ENCODE measurements at regions not wholly inside any gene's neighbourhood (a gene's known extent, or its start where the extent isn't known, plus 50 kb on each side); places are given as distances from the start of the nearest gene placed in this dataset.
A peak's percentile ranks its signal among the peaks of the same experiment; 100 is the strongest.

- no peak for DNase-seq (ENCODE audit: low spot score)
- H3K27ac Mint-ChIP-seq: no peak overlapping the region
- H3K4me3 Mint-ChIP-seq: no peak overlapping the region
- H3K36me3 Mint-ChIP-seq: no peaks in the 10 kb centered on the region
- no peaks in the 10 kb centered on the region for H3K4me1 Mint-ChIP-seq (ENCODE audit: low read depth in 2 of 2)
- H3K9me3 Mint-ChIP-seq: peaks cover 3% of the 10 kb centered on the region
- H3K27me3 Mint-ChIP-seq: peaks cover 9 to 18% of the 10 kb centered on the region in 2 donors
- ATAC-seq: no peak
Measured at GRCh38 chr16:5510819-5511370, 413.3 kb upstream of the EEF2KMT start.

GRCh38 chr16:5509794-5510193 lies 412.2 kb upstream of the EEF2KMT start:
- H3K27me3 Mint-ChIP-seq: peaks cover 8 to 22% of the 10 kb centered on the region in 2 donors
- DNase-seq (ENCODE audit: low spot score) (no peak), ATAC-seq (no peak)

GRCh38 chr16:5509336-5509735 lies 411.7 kb upstream of the EEF2KMT start:
- no peak for ATAC-seq
- Mint-ChIP-seq H3K4me1 (ENCODE audit: low read depth in 2 of 2) (no peaks in the 10 kb centered on the region), H3K27me3 (peaks cover 4 to 20% of the 10 kb centered on the region in 2 donors), H3K4me3 (no peak overlapping the region), H3K9me3 (peaks cover under 1% of the 10 kb centered on the region), H3K27ac (no peak overlapping the region), H3K36me3 (no peaks in the 10 kb centered on the region)
- DNase-seq (ENCODE audit: low spot score): no peak

More at GRCh38 chr16:5509794-5510193, 412.2 kb upstream of the EEF2KMT start:
- no peak overlapping the region for H3K27ac Mint-ChIP-seq
- no peaks in the 10 kb centered on the region for H3K4me1 Mint-ChIP-seq (ENCODE audit: low read depth in 2 of 2)
- H3K9me3 Mint-ChIP-seq: peaks cover 3% of the 10 kb centered on the region
- no peak overlapping the region for H3K4me3 Mint-ChIP-seq
- no peaks in the 10 kb centered on the region for H3K36me3 Mint-ChIP-seq

- DNase-seq (ENCODE audit: low spot score) (no peak), ATAC-seq (no peak)
- H3K4me3 Mint-ChIP-seq: no peak overlapping the region
- no peak overlapping the region for H3K27ac Mint-ChIP-seq
- peaks cover 6 to 17% of the 10 kb centered on the region in 2 donors for H3K27me3 Mint-ChIP-seq
- no peaks in the 10 kb centered on the region for H3K36me3 Mint-ChIP-seq
- H3K4me1 Mint-ChIP-seq (ENCODE audit: low read depth in 2 of 2): no peaks in the 10 kb centered on the region
- H3K9me3 Mint-ChIP-seq: no peaks in the 10 kb centered on the region
Measured at GRCh38 chr16:5508371-5508770, 410.8 kb upstream of the EEF2KMT start.

GRCh38 chr16:5506021-5506420 lies 408.4 kb upstream of the EEF2KMT start:
- Mint-ChIP-seq H3K27me3 (peaks cover 7 to 14% of the 10 kb centered on the region in 2 donors), H3K36me3 (no peaks in the 10 kb centered on the region), H3K9me3 (no peaks in the 10 kb centered on the region), H3K4me3 (no peak overlapping the region), H3K4me1 (ENCODE audit: low read depth in 2 of 2) (no peaks in the 10 kb centered on the region), H3K27ac (no peak overlapping the region)
- DNase-seq (ENCODE audit: low spot score): no peak
- ATAC-seq: no peak

- DNase-seq (ENCODE audit: low spot score) (no peak), ATAC-seq (no peak)
Measured at GRCh38 chr16:5505091-5505887, 407.7 kb upstream of the EEF2KMT start.

GRCh38 chr16:5504064-5504781 lies 406.6 kb upstream of the EEF2KMT start:
- no peak for DNase-seq (ENCODE audit: low spot score)
- peak in 1 of 2 donors; percentile 16 for ATAC-seq
- H3K27me3 Mint-ChIP-seq: peaks cover 14 to 15% of the 10 kb centered on the region in 2 donors
- H3K9me3 Mint-ChIP-seq: no peaks in the 10 kb centered on the region
- H3K4me3 Mint-ChIP-seq: no peak overlapping the region
- H3K4me1 Mint-ChIP-seq (ENCODE audit: low read depth in 2 of 2): no peaks in the 10 kb centered on the region
- H3K27ac Mint-ChIP-seq: no peak overlapping the region
- H3K36me3 Mint-ChIP-seq: no peaks in the 10 kb centered on the region

More at GRCh38 chr16:5505091-5505887, 407.7 kb upstream of the EEF2KMT start:
- no peaks in the 10 kb centered on the region for H3K4me1 Mint-ChIP-seq (ENCODE audit: low read depth in 2 of 2)
- H3K4me3 Mint-ChIP-seq: no peak overlapping the region
- H3K9me3 Mint-ChIP-seq: no peaks in the 10 kb centered on the region
- H3K27me3 Mint-ChIP-seq: peaks cover 9 to 14% of the 10 kb centered on the region in 2 donors
- H3K36me3 Mint-ChIP-seq: no peaks in the 10 kb centered on the region
- H3K27ac Mint-ChIP-seq: no peak overlapping the region

GRCh38 chr16:5502944-5503343 lies 405.3 kb upstream of the EEF2KMT start:
- Mint-ChIP-seq H3K27ac (no peak overlapping the region), H3K36me3 (no peaks in the 10 kb centered on the region)

GRCh38 chr16:5502467-5502869 lies 404.9 kb upstream of the EEF2KMT start:
- no peak overlapping the region for H3K27ac Mint-ChIP-seq
- H3K36me3 Mint-ChIP-seq: no peaks in the 10 kb centered on the region
- ATAC-seq (no peak), DNase-seq (ENCODE audit: low spot score) (no peak)
- H3K4me1 Mint-ChIP-seq (ENCODE audit: low read depth in 2 of 2): no peaks in the 10 kb centered on the region
- peaks cover 15 to 16% of the 10 kb centered on the region in 2 donors for H3K27me3 Mint-ChIP-seq
- no peak overlapping the region for H3K4me3 Mint-ChIP-seq
- no peaks in the 10 kb centered on the region for H3K9me3 Mint-ChIP-seq

More at GRCh38 chr16:5502944-5503343, 405.3 kb upstream of the EEF2KMT start:
- Mint-ChIP-seq H3K27me3 (peaks cover 15 to 16% of the 10 kb centered on the region in 2 donors), H3K4me3 (no peak overlapping the region), H3K9me3 (no peaks in the 10 kb centered on the region), H3K4me1 (ENCODE audit: low read depth in 2 of 2) (no peaks in the 10 kb centered on the region)
- DNase-seq (ENCODE audit: low spot score) (no peak), ATAC-seq (no peak)

GRCh38 chr16:5500526-5500925 lies 402.9 kb upstream of the EEF2KMT start:
- Mint-ChIP-seq H3K27me3 (peaks cover 8 to 15% of the 10 kb centered on the region in 2 donors), H3K27ac (no peak overlapping the region), H3K36me3 (no peaks in the 10 kb centered on the region), H3K9me3 (no peaks in the 10 kb centered on the region), H3K4me3 (no peak overlapping the region), H3K4me1 (ENCODE audit: low read depth in 2 of 2) (no peaks in the 10 kb centered on the region)
- DNase-seq (ENCODE audit: low spot score): no peak
- no peak for ATAC-seq

GRCh38 chr16:5498562-5498961 lies 401.0 kb upstream of the EEF2KMT start:
- H3K36me3 Mint-ChIP-seq: no peaks in the 10 kb centered on the region
- no peaks in the 10 kb centered on the region for H3K9me3 Mint-ChIP-seq
- H3K27me3 Mint-ChIP-seq: peaks cover 12% of the 10 kb centered on the region in 2 donors
- no peak for DNase-seq (ENCODE audit: low spot score)
- H3K4me3 Mint-ChIP-seq: no peak overlapping the region
- H3K4me1 Mint-ChIP-seq (ENCODE audit: low read depth in 2 of 2): no peaks in the 10 kb centered on the region
- H3K27ac Mint-ChIP-seq: no peak overlapping the region
- ATAC-seq: no peak

GRCh38 chr16:5496013-5496412 lies 398.4 kb upstream of the EEF2KMT start:
- no peaks in the 10 kb centered on the region for H3K36me3 Mint-ChIP-seq
- no peak overlapping the region for H3K27ac Mint-ChIP-seq
- no peaks in the 10 kb centered on the region for H3K4me1 Mint-ChIP-seq (ENCODE audit: low read depth in 2 of 2)
- ATAC-seq (no peak), DNase-seq (ENCODE audit: low spot score) (no peak)
- no peak overlapping the region for H3K4me3 Mint-ChIP-seq
- H3K27me3 Mint-ChIP-seq: peaks cover 10 to 14% of the 10 kb centered on the region in 2 donors
- no peaks in the 10 kb centered on the region for H3K9me3 Mint-ChIP-seq

- Mint-ChIP-seq H3K36me3 (no peaks in the 10 kb centered on the region), H3K4me1 (ENCODE audit: low read depth in 2 of 2) (no peaks in the 10 kb centered on the region), H3K4me3 (no peak overlapping the region), H3K9me3 (no peaks in the 10 kb centered on the region), H3K27ac (no peak overlapping the region), H3K27me3 (peaks cover 6% of the 10 kb centered on the region in 2 donors)
- ATAC-seq (no peak), DNase-seq (ENCODE audit: low spot score) (no peak)
Measured at GRCh38 chr16:5490499-5490898, 392.9 kb upstream of the EEF2KMT start.

GRCh38 chr16:5488581-5488980 lies 391.0 kb upstream of the EEF2KMT start:
- no peak for DNase-seq (ENCODE audit: low spot score)
- Mint-ChIP-seq H3K4me1 (ENCODE audit: low read depth in 2 of 2) (no peaks in the 10 kb centered on the region), H3K27ac (no peak overlapping the region), H3K4me3 (no peak overlapping the region), H3K9me3 (no peaks in the 10 kb centered on the region), H3K36me3 (no peaks in the 10 kb centered on the region), H3K27me3 (peaks cover 1 to 6% of the 10 kb centered on the region in 2 donors)
- no peak for ATAC-seq
